Fibroblast of mammary gland (primary cell): ENCODE measurements at regions not wholly inside any gene's neighbourhood (a gene's known extent, or its start where the extent isn't known, plus 50 kb on each side); places are given as distances from the start of the nearest gene placed in this dataset.

ENCODE experiments used
- DNase-seq: peaks from one replicate; pipeline ENCODE4 v3.0.0-alpha.2; 2010; ENCODE audit warnings: low read depth
- H3K4me3 ChIP-seq: 2 replicates; pipeline ENCODE4 v1.5.1; 2011; ENCODE audit warnings: low read depth, mild to moderate bottlenecking, low read length, moderate library complexity; ENCODE audit not compliant: control insufficient read depth
- TF ChIP-seq, protein P1 (sequence below): conservative IDR thresholded peaks from 2 replicates; pipeline ENCODE4 v1.5.1; 2011; ENCODE audit warnings: low read depth, low read length, inconsistent platforms; ENCODE audit not compliant: control insufficient read depth, insufficient read depth

GRCh38 chr9:13524245-13524644 is 244.8 kb upstream of the MPDZ start:
- DNase-seq, result no peak

GRCh38 chr9:13520069-13520468 is 240.6 kb upstream of the MPDZ start:
- TF ChIP-seq, protein P1, sequence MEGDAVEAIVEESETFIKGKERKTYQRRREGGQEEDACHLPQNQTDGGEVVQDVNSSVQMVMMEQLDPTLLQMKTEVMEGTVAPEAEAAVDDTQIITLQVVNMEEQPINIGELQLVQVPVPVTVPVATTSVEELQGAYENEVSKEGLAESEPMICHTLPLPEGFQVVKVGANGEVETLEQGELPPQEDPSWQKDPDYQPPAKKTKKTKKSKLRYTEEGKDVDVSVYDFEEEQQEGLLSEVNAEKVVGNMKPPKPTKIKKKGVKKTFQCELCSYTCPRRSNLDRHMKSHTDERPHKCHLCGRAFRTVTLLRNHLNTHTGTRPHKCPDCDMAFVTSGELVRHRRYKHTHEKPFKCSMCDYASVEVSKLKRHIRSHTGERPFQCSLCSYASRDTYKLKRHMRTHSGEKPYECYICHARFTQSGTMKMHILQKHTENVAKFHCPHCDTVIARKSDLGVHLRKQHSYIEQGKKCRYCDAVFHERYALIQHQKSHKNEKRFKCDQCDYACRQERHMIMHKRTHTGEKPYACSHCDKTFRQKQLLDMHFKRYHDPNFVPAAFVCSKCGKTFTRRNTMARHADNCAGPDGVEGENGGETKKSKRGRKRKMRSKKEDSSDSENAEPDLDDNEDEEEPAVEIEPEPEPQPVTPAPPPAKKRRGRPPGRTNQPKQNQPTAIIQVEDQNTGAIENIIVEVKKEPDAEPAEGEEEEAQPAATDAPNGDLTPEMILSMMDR, result no peak
- no peak for DNase-seq
- no peak overlapping the region for H3K4me3 ChIP-seq

More at GRCh38 chr9:13524245-13524644, 244.8 kb upstream of the MPDZ start:
- TF ChIP-seq, protein P1, result no peak
- H3K4me3 ChIP-seq, result no peak overlapping the region

- H3K4me3 ChIP-seq, result no peak overlapping the region
- no peak for DNase-seq
- TF ChIP-seq, protein P1, result no peak
These were observed 234.4 kb upstream of the MPDZ start for GRCh38 chr9:13513716-13514444.

GRCh38 chr9:13513286-13513685 is 233.8 kb upstream of the MPDZ start:
- peak; percentile 14 for DNase-seq
- H3K4me3 ChIP-seq, result no peak overlapping the region
- TF ChIP-seq, protein P1, result no peak

DNA sequence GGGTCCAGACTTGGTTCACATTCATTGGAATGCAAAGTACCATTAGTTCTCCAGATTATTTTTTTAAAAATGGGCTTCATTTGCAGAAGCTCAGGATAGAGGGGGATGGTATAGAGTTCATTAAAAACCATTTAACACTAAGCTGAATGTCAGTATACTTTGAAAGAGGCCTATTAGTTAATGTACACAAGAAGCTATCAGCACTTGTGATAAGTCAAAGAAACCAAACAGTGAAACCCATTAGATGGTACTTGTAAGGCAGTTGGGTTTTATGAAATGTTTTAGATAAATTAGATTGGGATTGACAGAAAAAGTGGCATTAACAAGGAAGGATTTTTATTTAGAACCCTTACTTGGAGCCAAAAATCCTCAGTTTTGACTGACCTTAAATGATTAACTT is 229.2 kb upstream of the MPDZ start:
- DNase-seq, result no peak
- TF ChIP-seq, protein P1, result no peak
- H3K4me3 ChIP-seq, result no peak overlapping the region

GRCh38 chr9:13508086-13508485 is 228.6 kb upstream of the MPDZ start:
- H3K4me3 ChIP-seq, result no peak overlapping the region
- TF ChIP-seq, protein P1, result no peak
- no peak for DNase-seq
